BJ (cell line): ENCODE measurements at regions not wholly inside any gene's neighbourhood (a gene's known extent, or its start where the extent isn't known, plus 50 kb on each side); places are given as distances from the start of the nearest gene placed in this dataset.
"Not testable (repeated sequence)": the region's sequence is repeated elsewhere in the genome, so short reads cannot be mapped to it uniquely, and the experiment has no call there.

Experiments used
- CTCF ChIA-PET: fragments of 350-600 bp; formaldehyde crosslinking; extraction: SDS; loops from one replicate; lab custom pipeline; 2021; ENCODE audit warnings: antibody characterized with exemption, inconsistent platforms; lab: Yijun Ruan, JAX
- POLR2A ChIA-PET: fragments of 300-600 bp; sonication (Branson Sonifier 250); formaldehyde crosslinking; extraction: SDS; loops from one replicate; lab custom pipeline; 2021; ENCODE audit warnings: antibody characterized with exemption; lab: Charles Lee
- DNase-seq: peaks from one replicate; pipeline ENCODE4 v3.0.0-alpha.2; 2011; ENCODE audit warnings: low read depth
- H3K27me3 ChIP-seq: 2 replicates; pipeline ENCODE4 v1.6.0; 2011; ENCODE audit warnings: low read length; ENCODE audit not compliant: control insufficient read depth, insufficient read depth
- H3K36me3 ChIP-seq: 2 replicates; pipeline ENCODE4 v1.5.1; 2011; ENCODE audit warnings: low read length; ENCODE audit not compliant: control insufficient read depth, insufficient read depth
- H3K4me3 ChIP-seq: 2 replicates; pipeline ENCODE4 v1.5.1; 2011; ENCODE audit warnings: low read depth, mild to moderate bottlenecking, control low read depth, low read length
- CTCF ChIP-seq: IDR thresholded peaks from 2 replicates; pipeline ENCODE4 v1.5.1; 2011; ENCODE audit warnings: low read depth, mild to moderate bottlenecking, control low read depth, inconsistent platforms, low read length, moderate library complexity; ENCODE audit not compliant: insufficient read depth

- H3K27me3 ChIP-seq, DNase-seq, POLR2A ChIA-PET, CTCF ChIA-PET, H3K36me3 ChIP-seq: not testable (repeated sequence)
- H3K4me3 ChIP-seq: peak overlapping the region; percentile 18
Observed at GRCh38 chr16:88185406-88185805, 197.4 kb upstream of the ZNF469 start.

DNA sequence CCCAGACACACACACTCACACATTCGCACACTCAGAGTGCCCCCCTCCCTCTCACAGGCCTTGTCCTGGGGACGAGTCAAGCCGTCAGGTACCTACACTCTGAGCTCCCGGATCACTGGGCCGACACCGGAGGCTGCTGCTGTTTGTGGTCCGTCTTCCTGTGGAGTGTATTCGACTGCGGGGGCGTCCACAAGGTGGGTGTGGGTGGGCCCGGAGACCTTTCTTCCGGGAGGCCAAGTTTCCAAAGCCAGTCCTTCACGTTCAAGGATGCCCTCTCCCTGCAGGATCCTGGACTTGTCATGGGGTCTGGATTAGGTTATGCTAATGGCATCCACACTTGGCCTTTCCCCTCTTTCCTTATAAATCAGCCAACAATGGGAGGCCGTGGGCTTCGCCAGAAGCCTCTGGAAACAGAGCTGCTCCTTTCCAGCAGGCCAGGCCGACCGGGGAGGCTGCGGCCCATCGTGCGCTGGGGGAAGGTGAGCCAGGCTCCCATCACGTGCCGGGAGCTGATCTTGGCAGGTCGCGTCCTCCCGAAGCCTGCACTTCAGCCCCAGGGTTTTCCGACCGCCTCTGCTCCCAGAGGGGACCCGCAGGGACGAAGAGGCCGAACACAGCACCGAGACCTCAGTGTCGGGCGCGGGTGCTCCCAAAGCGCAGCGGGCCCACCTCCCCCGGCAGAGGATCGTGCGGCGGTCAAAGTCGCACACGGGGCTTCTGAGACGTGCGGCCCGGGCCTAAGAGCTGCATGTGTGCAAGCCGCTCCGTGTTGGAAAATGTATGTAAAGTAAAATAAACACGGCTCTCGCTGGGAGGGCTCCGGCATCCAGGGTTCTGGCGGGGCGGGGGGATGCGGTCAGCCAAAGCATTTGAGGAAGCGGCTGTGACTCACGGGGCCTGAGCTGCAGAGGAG lies 196.5 kb upstream of the ZNF469 start:
- POLR2A ChIA-PET, H3K36me3 ChIP-seq, H3K27me3 ChIP-seq: not testable (repeated sequence)
- CTCF ChIA-PET: interaction anchor here (0.6 kb wide), 2 partner anchors 199 to 748 kb away, joined by 3 read pairs; no protein-coding TSS in a partner anchor
- peak overlapping the region; percentile 18 for H3K4me3 ChIP-seq
- peak; percentile 48 for DNase-seq

DNA sequence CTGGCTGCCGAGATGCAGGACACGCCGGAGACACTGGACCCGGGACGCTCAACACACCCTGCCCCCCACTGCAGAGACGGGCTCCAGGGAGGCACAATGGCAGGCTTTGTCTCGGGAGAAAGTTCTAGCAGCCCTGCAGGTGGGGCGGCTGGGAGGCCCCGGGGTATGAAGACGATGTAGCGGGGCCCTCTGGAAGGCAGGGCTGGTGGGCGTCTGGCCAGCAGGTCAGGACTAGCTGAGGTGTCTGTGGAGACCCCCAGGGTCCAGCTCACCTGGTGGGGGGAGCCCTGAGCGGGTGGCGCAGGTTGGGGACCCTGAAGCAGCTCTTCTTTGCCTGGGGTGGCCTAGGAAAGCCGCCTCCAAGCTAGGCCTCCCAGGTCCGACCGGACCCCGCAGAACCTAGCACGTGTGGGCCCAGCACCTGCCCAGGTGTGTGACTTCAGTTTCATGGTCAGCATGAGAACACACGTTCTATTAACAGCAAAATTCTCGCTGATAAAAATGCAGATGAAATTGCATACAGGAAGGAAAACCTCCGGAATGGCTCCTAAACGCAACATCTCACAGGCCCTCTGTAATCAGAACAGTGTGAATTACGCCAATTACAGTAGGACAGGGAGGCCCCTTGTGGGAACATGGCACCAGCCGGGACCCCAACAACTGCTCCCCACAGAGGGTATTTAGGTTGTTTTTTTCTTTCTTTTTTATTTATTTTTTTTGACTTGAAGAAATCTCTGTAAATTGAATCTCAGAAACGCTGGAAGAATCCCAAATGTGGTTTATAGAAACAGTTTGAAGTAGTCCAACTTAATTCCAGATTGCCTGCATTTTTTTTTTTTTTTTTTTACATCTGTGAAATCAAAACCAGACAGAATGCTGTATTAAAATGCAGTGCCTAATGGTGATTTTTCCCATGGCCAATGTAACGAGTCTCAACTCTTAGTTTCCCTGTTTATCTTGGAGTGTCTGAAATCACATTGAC lies 195.6 kb upstream of the ZNF469 start:
- POLR2A ChIA-PET: not testable (repeated sequence)

GRCh38 chr16:88188171-88188895 lies 194.4 kb upstream of the ZNF469 start:
- H3K36me3 ChIP-seq, POLR2A ChIA-PET, CTCF ChIA-PET, H3K27me3 ChIP-seq, DNase-seq, H3K4me3 ChIP-seq: not testable (repeated sequence)

More for the DNA sequence above, 195.6 kb upstream of the ZNF469 start:
- DNase-seq, H3K27me3 ChIP-seq, H3K36me3 ChIP-seq, H3K4me3 ChIP-seq: not testable (repeated sequence)
- CTCF ChIA-PET: interaction anchor here (0.6 kb wide), 1 partner anchor 748 kb away, joined by 3 read pairs; no protein-coding TSS in a partner anchor

DNA sequence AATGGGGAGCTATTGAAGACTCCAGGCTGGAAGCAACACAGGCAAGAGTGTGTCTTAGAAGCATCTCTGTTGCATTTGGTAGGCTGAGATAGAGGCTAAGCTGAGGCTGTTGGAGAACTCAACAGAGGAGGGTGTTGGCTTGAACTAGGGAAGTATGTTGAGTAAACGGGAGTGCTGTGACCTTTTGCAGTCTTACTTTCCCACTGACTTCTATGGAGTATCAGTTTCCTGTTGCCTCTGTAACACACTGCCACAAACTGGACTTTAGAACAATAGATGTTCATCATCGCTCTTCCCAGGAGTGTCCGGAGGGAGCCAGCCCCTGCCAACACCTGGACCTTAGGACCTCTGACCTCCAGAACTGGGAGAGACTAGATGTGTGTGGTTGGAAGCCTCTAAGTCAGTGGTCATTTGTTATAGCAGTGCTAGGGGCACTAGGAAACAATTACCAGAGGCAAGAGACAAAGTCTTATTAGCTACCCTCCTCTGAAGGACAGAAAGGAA lies 192.1 kb upstream of the ZNF469 start:
- DNase-seq, H3K4me3 ChIP-seq, POLR2A ChIA-PET, CTCF ChIA-PET, H3K36me3 ChIP-seq, H3K27me3 ChIP-seq: not testable (repeated sequence)

DNA sequence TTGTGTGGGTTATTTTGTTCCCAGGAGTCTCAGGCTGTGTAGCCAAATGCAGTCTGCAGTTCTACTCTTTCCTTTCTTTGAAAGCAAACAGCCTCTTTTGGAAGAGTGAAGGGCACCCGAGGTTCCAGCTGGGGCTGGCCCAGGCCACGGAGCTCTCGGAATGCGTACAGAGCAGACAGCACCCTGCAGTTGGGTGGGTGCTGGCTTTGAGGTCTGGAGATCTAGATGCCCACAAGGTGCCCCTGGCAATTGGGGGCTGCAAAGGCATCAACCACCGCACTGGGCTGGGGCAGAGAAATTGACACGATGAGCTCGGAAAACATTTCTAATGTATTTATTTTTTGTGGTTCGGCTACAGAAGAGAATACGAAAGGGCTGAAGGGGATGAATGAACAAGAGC lies 191.6 kb upstream of the ZNF469 start:
- DNase-seq, H3K4me3 ChIP-seq, H3K27me3 ChIP-seq, POLR2A ChIA-PET, H3K36me3 ChIP-seq: not testable (repeated sequence)
- CTCF ChIA-PET: interaction anchor here (0.5 kb wide), 1 partner anchor 242 kb away, joined by 4 read pairs; no protein-coding TSS in a partner anchor

DNA sequence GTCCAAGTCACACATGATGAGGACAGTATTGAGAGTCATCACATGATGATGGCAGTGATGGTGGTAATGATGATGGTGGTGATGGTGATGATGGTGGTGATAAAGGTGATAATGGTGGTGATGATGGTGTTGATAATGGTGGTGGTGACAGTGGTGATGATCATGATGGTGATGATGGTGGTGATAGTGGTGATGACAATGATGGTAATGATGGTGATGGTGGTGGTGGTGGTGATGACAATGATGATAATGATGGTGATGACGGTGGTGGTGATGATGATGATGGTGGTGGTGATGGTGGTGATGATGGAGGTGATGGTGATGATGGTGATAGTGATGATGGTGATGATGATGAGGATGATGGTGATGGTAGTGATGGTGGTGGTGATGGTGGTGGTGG lies 190.2 kb upstream of the ZNF469 start:
- no peaks in the 10 kb centered on the region for H3K27me3 ChIP-seq
- no peak for TF ChIP-seq CTCF
- H3K4me3 ChIP-seq: no peak overlapping the region
- DNase-seq: no peak
- ChIA-PET POLR2A (no interaction called here), CTCF (no interaction called here)
- no peaks in the 10 kb centered on the region for H3K36me3 ChIP-seq
